OCI-LY1 (cell line): ENCODE measurements at regions not wholly inside any gene's neighbourhood (a gene's known extent, or its start where the extent isn't known, plus 50 kb on each side); places are given as distances from the start of the nearest gene placed in this dataset.

Experiments
- EZH2 ChIP-seq: fragments of 200-600 bp; sonication (generic), shearing (Covaris generic); IDR thresholded peaks from 2 replicates; pipeline ENCODE4 v1.8.0; 2017; ENCODE audit warnings: borderline replicate concordance, mixed run types, mild to moderate bottlenecking, antibody characterized with exemption, low read length, moderate library complexity, mixed read lengths
- TF ChIP-seq, protein P1 (sequence below): fragments of 200-600 bp; sonication (generic), shearing (Covaris generic); IDR thresholded peaks from 2 replicates; pipeline ENCODE4 v1.5.1; 2017; ENCODE audit warnings: mild to moderate bottlenecking, antibody characterized with exemption, low read length, moderate library complexity, mixed read lengths

DNA sequence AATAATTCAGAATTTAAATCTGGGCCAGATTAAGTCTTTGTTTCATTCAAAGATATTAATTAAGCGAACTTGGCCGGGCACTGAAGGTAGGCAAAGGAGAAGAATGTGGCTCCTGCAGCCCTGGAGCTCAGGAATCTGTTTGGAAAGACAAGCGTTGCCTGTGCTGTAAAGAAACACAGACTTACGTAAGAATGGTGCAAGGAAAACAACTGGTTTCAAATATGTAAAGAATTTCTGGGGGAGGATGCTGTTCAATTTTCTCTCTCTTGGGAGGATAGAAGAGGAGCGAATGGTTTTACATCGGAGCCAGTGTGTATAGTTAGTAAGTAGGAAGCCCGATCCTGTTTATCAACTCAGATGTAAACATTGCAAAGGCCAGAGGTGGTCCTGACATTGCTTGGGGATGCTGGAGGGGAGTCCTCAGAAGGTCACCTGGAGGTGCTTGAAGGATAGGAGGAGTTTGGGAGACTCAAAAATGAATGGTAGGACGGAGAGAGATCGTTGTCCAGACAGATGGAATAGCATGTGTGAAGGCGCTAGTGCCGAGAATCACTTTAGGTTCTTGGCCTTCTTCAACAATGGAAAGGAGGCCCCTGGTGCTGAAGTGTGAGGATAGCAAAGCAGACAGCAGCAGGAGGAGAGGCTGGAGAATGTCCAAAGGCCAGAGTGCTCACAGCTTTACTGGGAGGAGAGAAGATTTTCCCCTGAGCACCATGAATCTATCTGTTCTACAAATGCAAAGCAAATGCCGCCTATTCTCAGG lies 456.1 kb downstream of the LPIN1 start:
- TF ChIP-seq, protein P1, sequence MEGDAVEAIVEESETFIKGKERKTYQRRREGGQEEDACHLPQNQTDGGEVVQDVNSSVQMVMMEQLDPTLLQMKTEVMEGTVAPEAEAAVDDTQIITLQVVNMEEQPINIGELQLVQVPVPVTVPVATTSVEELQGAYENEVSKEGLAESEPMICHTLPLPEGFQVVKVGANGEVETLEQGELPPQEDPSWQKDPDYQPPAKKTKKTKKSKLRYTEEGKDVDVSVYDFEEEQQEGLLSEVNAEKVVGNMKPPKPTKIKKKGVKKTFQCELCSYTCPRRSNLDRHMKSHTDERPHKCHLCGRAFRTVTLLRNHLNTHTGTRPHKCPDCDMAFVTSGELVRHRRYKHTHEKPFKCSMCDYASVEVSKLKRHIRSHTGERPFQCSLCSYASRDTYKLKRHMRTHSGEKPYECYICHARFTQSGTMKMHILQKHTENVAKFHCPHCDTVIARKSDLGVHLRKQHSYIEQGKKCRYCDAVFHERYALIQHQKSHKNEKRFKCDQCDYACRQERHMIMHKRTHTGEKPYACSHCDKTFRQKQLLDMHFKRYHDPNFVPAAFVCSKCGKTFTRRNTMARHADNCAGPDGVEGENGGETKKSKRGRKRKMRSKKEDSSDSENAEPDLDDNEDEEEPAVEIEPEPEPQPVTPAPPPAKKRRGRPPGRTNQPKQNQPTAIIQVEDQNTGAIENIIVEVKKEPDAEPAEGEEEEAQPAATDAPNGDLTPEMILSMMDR = no peak
- no peak for TF ChIP-seq EZH2
